Astrocyte (in vitro differentiated cells and primary cell): ENCODE measurements at regions not wholly inside any gene's neighbourhood (a gene's known extent, or its start where the extent isn't known, plus 50 kb on each side); places are given as distances from the start of the nearest gene placed in this dataset.
"Not testable (repeated sequence)": the region's sequence is repeated elsewhere in the genome, so short reads cannot be mapped to it uniquely, and the experiment has no call there.

Source experiments
- DNase-seq: peaks from one replicate; pipeline ENCODE4 v3.0.0-alpha.2; 2010; ENCODE audit warnings: low read depth
- FAIRE-seq: peaks from 2 replicates; lab custom pipeline; 2011; peaks lifted over from hg19 to GRCh38; lab: Jason Lieb, UNC
- H2AFZ ChIP-seq: 2 replicates; pipeline ENCODE4 v1.6.0; 2012; ENCODE audit warnings: low read depth, low read length, inconsistent platforms
- H3K27ac ChIP-seq: 2 replicates; pipeline ENCODE4 v1.5.1; 2011; ENCODE audit warnings: low read depth, low read length, inconsistent platforms
- H3K27me3 ChIP-seq: 2 replicates; pipeline ENCODE4 v1.6.0; 2011; ENCODE audit warnings: low read length, inconsistent platforms; ENCODE audit not compliant: insufficient read depth
- H3K36me3 ChIP-seq: 2 replicates; pipeline ENCODE4 v1.5.1; 2011; ENCODE audit warnings: low read length, inconsistent platforms; ENCODE audit not compliant: insufficient read depth
- H3K4me1 ChIP-seq: 2 replicates; pipeline ENCODE4 v1.5.1; 2011; ENCODE audit warnings: low read length, inconsistent platforms; ENCODE audit not compliant: insufficient read depth
- H3K4me2 ChIP-seq: 2 replicates; pipeline ENCODE4 v1.6.0; 2012; ENCODE audit warnings: low read length, inconsistent platforms
- H3K4me3 ChIP-seq: 2 replicates; pipeline ENCODE4 v1.5.1; 2011; ENCODE audit warnings: low read depth, mild to moderate bottlenecking, low read length, inconsistent platforms; ENCODE audit not compliant: insufficient read depth
- H3K79me2 ChIP-seq: 2 replicates; pipeline ENCODE4 v1.6.0; 2012; ENCODE audit warnings: mild to moderate bottlenecking, low read length, inconsistent platforms; ENCODE audit not compliant: insufficient read depth
- H3K9ac ChIP-seq: 2 replicates; pipeline ENCODE4 v1.6.0; 2012; ENCODE audit warnings: mild to moderate bottlenecking, low read length, inconsistent platforms
- H3K9me3 ChIP-seq: 2 replicates; pipeline ENCODE4 v1.5.1; 2012; ENCODE audit warnings: low read depth, mild to moderate bottlenecking, low read length, inconsistent platforms; ENCODE audit not compliant: insufficient read depth
- H4K20me1 ChIP-seq: 2 replicates; pipeline ENCODE4 v1.6.0; 2012; ENCODE audit warnings: low read length, inconsistent platforms; ENCODE audit not compliant: insufficient read depth
- H3K27ac Mint-ChIP-seq: one replicate; pipeline ENCODE4 v1.8.0; 2021; ENCODE audit warnings: mild to moderate bottlenecking, mixed read lengths; ENCODE audit not compliant: unreplicated experiment
- H3K27me3 Mint-ChIP-seq: one replicate; pipeline ENCODE4 v1.8.0; 2021; ENCODE audit warnings: low read depth, mixed read lengths; ENCODE audit not compliant: unreplicated experiment
- H3K36me3 Mint-ChIP-seq: one replicate; pipeline ENCODE4 v1.8.0; 2021; ENCODE audit warnings: low read depth, mixed read lengths; ENCODE audit not compliant: unreplicated experiment
- H3K4me1 Mint-ChIP-seq: one replicate; pipeline ENCODE4 v1.8.0; 2021; ENCODE audit warnings: low read depth, mixed read lengths; ENCODE audit not compliant: unreplicated experiment
- H3K4me3 Mint-ChIP-seq: one replicate; pipeline ENCODE4 v1.8.0; 2021; ENCODE audit warnings: mild to moderate bottlenecking, moderate library complexity, mixed read lengths; ENCODE audit not compliant: unreplicated experiment
- H3K9me3 Mint-ChIP-seq: one replicate; pipeline ENCODE4 v1.8.0; 2021; ENCODE audit warnings: mild to moderate bottlenecking, mixed read lengths; ENCODE audit not compliant: unreplicated experiment
- EZH2 ChIP-seq: IDR thresholded peaks from 2 replicates; pipeline ENCODE4 v1.6.1; 2012; ENCODE audit warnings: mild to moderate bottlenecking, low read length, inconsistent platforms; ENCODE audit not compliant: insufficient read depth
- TF ChIP-seq, protein P1 (sequence below): IDR thresholded peaks from 2 replicates; pipeline ENCODE4 v1.5.1; 2011; ENCODE audit warnings: low read depth, mild to moderate bottlenecking, inconsistent platforms, low read length, moderate library complexity; ENCODE audit not compliant: insufficient read depth

DNA sequence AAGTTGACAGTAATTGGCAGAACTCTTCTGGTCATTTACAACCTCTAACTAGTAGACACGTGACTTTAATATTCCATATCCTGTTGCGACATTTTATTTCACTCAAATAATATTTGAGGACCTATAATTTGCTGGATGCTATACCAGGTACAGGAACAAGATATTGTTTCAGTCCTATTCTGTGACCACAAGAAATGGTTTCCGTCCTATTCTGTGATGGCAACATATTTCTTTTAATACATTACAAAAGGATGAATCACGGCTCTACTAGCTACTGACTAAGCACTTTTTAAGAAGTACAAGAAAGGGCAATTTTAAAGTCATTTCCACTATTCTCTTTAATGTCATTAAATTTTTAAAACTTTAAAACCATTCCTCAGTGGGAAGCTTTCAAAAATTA is 400.2 kb downstream of the CNTN3 start:
- H3K9me3 ChIP-seq: no peaks in the 10 kb centered on the region
- no peak overlapping the region for H3K4me2 ChIP-seq
- H3K4me3 ChIP-seq: no peak overlapping the region
- no peak overlapping the region for H3K27ac Mint-ChIP-seq
- H4K20me1 ChIP-seq: no peaks in the 10 kb centered on the region
- H3K27me3 Mint-ChIP-seq: no peaks in the 10 kb centered on the region
- no peak overlapping the region for H2AFZ ChIP-seq
- DNase-seq (peak; percentile 5), FAIRE-seq (no peak)
- H3K79me2 ChIP-seq: no peaks in the 10 kb centered on the region
- no peak overlapping the region for H3K27ac ChIP-seq
- TF ChIP-seq, protein P1, sequence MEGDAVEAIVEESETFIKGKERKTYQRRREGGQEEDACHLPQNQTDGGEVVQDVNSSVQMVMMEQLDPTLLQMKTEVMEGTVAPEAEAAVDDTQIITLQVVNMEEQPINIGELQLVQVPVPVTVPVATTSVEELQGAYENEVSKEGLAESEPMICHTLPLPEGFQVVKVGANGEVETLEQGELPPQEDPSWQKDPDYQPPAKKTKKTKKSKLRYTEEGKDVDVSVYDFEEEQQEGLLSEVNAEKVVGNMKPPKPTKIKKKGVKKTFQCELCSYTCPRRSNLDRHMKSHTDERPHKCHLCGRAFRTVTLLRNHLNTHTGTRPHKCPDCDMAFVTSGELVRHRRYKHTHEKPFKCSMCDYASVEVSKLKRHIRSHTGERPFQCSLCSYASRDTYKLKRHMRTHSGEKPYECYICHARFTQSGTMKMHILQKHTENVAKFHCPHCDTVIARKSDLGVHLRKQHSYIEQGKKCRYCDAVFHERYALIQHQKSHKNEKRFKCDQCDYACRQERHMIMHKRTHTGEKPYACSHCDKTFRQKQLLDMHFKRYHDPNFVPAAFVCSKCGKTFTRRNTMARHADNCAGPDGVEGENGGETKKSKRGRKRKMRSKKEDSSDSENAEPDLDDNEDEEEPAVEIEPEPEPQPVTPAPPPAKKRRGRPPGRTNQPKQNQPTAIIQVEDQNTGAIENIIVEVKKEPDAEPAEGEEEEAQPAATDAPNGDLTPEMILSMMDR: no peak
- no peak for TF ChIP-seq EZH2
- H3K36me3 ChIP-seq: no peaks in the 10 kb centered on the region
- no peaks in the 10 kb centered on the region for H3K27me3 ChIP-seq
- H3K4me1 Mint-ChIP-seq: peaks cover 3% of the 10 kb centered on the region
- no peaks in the 10 kb centered on the region for H3K36me3 Mint-ChIP-seq
- H3K4me1 ChIP-seq: no peaks in the 10 kb centered on the region
- H3K9ac ChIP-seq: no peak overlapping the region
- no peaks in the 10 kb centered on the region for H3K9me3 Mint-ChIP-seq
- no peak overlapping the region for H3K4me3 Mint-ChIP-seq

DNA sequence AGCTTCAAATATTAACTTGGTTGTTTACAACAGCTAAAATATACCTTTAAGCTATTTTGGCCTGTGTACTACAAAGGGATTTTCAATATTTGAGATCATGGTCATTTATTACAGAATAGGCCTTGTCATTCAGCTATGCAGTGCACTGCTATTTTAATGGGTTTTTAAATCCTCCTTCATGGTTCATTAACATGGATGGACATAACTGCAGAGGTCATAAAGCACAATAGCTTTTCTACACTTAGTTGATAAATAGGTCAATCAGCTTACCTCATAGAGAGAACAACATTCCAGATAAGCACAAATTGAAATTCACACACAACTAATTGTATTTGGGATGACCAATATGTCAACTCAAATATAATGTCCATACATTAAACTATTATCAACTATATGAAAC is 403.7 kb downstream of the CNTN3 start:
- peaks cover 9% of the 10 kb centered on the region for H3K4me1 Mint-ChIP-seq
- no peak overlapping the region for H3K4me3 ChIP-seq
- no peak for DNase-seq
- H3K9me3 Mint-ChIP-seq: no peaks in the 10 kb centered on the region
- no peaks in the 10 kb centered on the region for H3K36me3 Mint-ChIP-seq
- H3K4me1 ChIP-seq: no peaks in the 10 kb centered on the region
- no peak overlapping the region for H3K4me3 Mint-ChIP-seq
- H3K36me3 ChIP-seq: no peaks in the 10 kb centered on the region
- H3K27ac Mint-ChIP-seq: no peak overlapping the region
- TF ChIP-seq, protein P1: no peak
- TF ChIP-seq EZH2: no peak
- no peaks in the 10 kb centered on the region for H3K27me3 Mint-ChIP-seq
- H3K9ac ChIP-seq: no peak overlapping the region
- no peak overlapping the region for H3K27ac ChIP-seq
- no peaks in the 10 kb centered on the region for H3K27me3 ChIP-seq
- H2AFZ ChIP-seq: no peak overlapping the region
- no peaks in the 10 kb centered on the region for H3K79me2 ChIP-seq
- H3K9me3 ChIP-seq: no peaks in the 10 kb centered on the region
- no peak for FAIRE-seq
- no peaks in the 10 kb centered on the region for H4K20me1 ChIP-seq
- no peak overlapping the region for H3K4me2 ChIP-seq

DNA sequence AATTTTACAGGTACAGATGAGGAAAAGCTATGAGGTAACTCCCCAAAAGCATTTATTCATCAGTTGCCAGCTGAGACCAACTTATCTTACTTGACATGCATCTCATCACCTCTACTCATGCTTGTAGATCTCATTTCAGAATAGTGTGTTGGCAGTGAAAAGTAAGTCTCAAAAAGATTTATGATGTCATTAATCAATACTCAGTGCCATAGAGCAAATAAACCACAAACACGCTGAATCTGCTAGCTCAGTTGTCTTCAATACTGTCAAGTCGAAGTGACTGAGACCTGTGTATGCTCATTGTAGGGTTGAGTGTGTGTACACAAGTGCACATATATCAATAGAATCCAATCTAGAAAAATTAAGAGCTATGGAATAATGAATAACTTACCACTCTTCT is 413.5 kb downstream of the CNTN3 start:
- no peak overlapping the region for H3K9ac ChIP-seq
- peaks cover 14% of the 10 kb centered on the region for H3K9me3 Mint-ChIP-seq
- no peaks in the 10 kb centered on the region for H3K9me3 ChIP-seq
- H3K27me3 Mint-ChIP-seq: no peaks in the 10 kb centered on the region
- TF ChIP-seq, protein P1: no peak
- TF ChIP-seq EZH2: no peak
- no peak overlapping the region for H3K27ac ChIP-seq
- no peaks in the 10 kb centered on the region for H3K27me3 ChIP-seq
- no peaks in the 10 kb centered on the region for H3K4me1 ChIP-seq
- no peak overlapping the region for H2AFZ ChIP-seq
- H3K27ac Mint-ChIP-seq: no peak overlapping the region
- no peak overlapping the region for H3K4me2 ChIP-seq
- H3K4me1 Mint-ChIP-seq: no peaks in the 10 kb centered on the region
- H4K20me1 ChIP-seq: no peaks in the 10 kb centered on the region
- H3K79me2 ChIP-seq: no peaks in the 10 kb centered on the region
- no peaks in the 10 kb centered on the region for H3K36me3 ChIP-seq
- H3K4me3 ChIP-seq: no peak overlapping the region
- no peak overlapping the region for H3K4me3 Mint-ChIP-seq
- no peaks in the 10 kb centered on the region for H3K36me3 Mint-ChIP-seq
- FAIRE-seq (no peak), DNase-seq (no peak)

DNA sequence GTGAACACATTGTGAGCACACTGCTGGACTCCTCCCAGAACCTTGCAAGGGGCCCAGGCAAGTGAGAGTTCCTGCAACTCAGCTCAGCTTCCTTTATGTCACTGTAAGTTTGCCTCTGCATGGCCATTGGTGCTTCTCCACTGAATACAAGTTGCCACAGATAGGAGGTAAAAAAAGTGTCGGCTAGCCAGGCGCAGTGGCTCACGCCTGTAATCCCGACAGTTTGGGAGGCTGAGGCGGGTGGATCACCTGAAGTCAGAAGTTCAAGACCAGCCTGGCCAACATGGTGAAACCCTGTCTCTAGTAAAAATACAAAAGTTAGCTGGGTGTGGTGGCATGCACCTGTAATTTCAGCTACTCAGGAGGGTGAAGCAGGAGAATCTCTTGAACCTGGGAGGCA is 435.8 kb downstream of the CNTN3 start:
- not testable (repeated sequence) for H2AFZ ChIP-seq, H3K79me2 ChIP-seq, H3K27ac ChIP-seq, H3K9ac ChIP-seq, FAIRE-seq, DNase-seq, H3K9me3 Mint-ChIP-seq, H3K4me1 Mint-ChIP-seq, H3K4me1 ChIP-seq, H3K27me3 ChIP-seq, H3K4me3 ChIP-seq, H3K4me3 Mint-ChIP-seq, H3K36me3 Mint-ChIP-seq, H3K27me3 Mint-ChIP-seq, H3K36me3 ChIP-seq, H4K20me1 ChIP-seq, H3K27ac Mint-ChIP-seq, H3K9me3 ChIP-seq, H3K4me2 ChIP-seq
